HG03558 (cell line): ENCODE measurements at regions not wholly inside any gene's neighbourhood (a gene's known extent, or its start where the extent isn't known, plus 50 kb on each side); places are given as distances from the start of the nearest gene placed in this dataset.
"Not testable (repeated sequence)": the region's sequence is repeated elsewhere in the genome, so short reads cannot be mapped to it uniquely, and the experiment has no call there.

Experiments used
- ATAC-seq: cut with Tn5 transposase; IDR thresholded peaks from one replicate; pipeline ENCODE4 v1.9.1; 2021; ENCODE audit warnings: moderate number of reproducible peaks; ENCODE audit not compliant: unreplicated experiment; ENCODE audit errors: extremely low read depth

DNA sequence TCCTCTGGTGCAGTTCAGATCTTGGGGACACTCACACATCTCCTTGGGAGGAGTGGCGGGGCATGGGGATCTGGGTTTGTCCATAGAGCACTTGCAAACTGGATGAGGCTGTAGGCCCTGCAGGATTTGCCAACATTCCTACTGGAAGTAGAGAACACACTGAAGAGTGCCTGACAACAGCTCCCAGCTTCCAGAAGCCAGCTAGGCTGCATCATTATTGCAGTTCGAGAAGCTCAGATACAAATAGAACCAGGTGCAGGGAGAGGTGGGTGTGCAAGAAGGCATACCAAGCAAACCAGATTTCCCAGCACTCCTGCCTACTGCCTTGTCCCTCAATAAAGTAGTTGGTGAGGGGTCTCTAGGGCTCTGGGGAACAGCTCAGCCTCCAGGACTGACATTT, 52.5 kb downstream of the RHOB start:
- no peak for ATAC-seq

DNA sequence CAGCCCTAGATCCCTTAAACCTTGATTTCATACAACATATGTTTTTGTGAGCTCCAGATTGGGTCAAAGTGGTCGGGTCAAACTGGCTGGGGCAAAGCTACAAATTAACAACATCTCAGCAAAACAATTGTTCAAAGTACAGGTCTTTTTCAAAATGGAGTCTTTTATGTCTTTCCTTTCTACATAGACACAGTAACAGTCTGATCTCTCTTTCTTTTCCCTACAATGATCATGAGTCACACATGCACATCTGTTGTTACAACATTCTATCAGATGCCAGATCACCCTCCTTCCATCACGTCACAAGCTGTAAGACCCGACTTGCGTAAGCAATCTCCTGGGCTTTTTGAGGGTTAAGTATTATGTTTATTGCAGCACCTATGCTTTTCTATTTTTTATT, 55.1 kb downstream of the RHOB start:
- ATAC-seq = no peak

DNA sequence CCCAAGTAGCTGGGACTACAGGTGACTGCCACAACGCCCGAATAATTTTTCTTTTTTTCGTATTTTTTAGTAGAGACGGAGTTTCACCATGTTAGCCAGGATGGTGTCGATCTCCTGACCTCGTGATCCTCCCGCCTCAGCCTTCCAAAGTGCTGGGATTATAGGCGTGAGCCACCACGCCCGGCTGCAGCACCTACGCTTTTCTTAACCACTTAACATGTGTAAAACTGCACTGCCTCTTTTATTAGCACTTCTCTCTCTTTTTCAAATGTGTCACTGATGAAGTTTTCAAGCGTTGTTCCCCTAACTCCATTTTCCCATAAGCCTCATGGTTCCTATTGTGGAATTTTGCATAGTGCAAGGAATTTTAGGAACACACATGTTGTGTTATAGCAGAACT, 55.6 kb downstream of the RHOB start:
- ATAC-seq = not testable (repeated sequence)

DNA sequence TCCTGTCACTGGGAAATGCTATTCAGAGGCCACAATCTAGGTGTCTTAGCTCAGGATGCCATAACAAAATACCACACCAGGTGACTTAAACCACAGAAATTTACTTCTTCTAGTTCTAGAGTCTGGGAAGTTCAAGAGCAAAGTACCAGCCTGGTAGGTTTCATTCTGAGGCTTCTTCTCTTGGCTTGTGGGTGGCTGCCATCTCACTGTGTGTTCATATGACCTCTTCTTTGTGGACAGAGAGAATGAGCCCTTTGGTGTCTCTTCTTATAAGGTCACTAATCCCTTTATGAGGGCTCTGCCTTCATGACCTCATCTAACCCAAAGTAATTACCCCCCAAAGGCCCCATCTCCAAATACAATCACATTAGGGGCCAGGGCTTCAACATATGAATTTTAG, 57.3 kb downstream of the RHOB start:
- no peak for ATAC-seq

DNA sequence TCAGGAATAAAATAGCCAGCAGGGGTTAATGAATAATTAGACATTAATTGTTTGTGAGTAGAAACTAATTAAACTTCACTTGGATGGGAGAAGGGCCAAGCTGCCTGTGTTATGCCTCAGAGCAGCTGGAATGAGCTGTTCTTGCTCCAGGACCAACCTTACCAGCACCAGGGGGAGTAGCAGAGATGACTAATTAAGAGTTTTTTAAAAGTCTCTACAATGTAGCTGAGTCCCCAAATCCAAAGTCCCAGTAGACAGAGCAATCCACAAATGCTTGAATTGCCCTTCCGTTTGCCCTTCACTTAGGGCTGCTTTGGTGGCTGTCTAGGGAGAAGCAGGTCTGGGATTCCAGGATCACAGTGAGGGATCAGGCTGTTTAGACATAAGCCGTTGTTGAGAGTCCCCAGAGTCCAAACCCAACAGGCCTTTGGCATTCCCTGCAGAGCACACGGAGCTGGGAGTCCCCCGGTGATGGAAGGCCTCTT, 59.4 kb downstream of the RHOB start:
- no peak for ATAC-seq

DNA sequence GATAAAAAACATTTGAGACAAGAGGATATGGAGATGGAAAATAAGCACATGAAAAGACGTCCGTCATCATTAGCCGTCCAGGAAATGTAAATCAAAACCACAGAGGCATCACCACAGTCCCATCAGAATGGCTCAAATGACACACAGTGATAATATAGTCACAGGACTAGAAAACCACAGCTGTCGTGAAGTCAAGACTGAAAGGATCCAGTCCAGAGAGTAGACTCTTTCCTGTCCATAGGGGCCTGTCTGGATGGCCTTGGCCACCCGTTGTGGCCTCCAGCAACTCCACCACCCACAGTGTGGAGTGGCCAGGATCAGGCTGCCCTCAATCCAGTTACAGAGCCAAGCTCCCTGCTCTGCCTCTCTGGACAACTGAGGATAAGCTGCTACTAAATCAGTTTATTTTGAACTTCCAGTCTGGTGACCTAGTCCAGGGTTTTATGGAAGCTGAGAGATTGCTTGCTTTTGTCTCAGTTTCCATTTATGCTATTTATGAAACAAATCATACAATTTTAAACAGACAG, 60.4 kb downstream of the RHOB start:
- peak; percentile 97 for ATAC-seq

DNA sequence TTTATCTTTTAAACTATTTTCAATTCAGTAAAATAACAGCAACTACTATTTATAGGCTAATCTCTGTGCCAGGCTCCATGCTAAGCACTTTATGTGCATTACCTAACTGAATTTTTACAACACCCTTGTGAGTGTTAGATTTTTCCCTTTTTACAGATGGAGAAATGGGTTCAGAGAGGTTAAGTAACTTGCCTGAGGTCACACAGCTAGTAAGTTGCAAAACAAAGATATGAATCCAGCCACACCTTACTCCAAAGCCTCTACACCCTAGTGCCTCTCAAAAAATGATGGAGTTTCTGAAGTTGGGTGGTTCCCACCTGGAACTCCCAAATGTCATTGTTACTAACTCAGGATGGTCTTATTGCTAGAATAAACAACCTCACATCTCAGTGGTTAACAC, 60.8 kb downstream of the RHOB start:
- no peak for ATAC-seq

DNA sequence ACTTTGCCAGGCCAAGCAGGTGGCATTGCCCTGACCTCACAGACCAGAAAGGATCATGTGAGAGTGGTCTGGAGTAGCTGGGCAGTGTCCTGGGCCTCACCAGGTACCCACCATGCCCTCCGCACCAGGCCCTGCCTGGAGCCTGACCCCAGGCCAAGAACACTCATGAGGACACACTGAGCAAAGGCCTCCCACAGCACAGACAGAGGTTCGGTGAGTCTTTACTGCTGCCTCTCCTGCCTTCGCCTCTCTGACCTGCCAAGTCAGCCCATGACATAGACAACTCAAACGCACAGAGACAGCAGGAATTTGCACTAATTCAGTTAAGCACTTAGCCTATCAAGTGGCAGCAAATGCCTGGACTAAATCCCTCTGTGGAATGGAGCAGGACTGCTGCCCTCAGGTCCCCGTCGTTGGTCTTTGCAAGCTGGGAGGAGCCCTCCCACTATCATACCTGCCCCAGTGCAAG, 62.5 kb downstream of the RHOB start:
- no peak for ATAC-seq

DNA sequence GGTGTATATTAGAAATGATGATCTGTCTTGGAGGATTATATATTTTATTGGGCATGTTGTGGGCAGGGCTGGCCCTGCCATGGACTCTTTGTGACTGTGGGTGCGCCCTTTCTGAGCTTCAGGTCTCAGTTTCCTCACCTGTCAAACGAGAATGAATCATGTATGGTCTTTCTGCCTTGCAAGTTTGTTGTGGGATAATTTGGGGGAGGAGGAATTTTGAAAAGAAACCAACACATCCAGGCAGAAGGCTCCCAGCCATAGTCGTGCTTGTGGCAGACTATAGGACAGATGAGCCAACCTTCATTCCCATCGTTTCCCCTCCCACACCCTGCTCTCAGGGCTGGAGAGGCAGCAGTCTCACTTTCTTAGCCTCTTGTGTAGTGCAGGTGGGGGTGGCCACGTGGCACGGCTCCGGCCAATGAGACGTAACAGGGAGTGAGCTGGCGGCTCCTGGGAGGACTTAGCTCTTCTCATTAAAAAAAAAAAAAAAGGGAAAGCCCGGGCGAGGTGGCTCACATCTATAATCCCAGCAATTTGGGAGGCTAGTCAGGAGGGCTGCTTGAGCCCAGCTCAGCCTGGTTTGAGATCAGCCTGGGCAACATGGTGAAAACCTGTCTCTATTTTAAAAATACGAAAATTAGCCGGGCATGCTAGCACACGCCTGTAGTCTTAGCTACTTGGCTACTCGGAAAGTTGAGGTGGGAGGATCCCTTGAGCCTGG, 63.1 kb downstream of the RHOB start:
- ATAC-seq = no peak

DNA sequence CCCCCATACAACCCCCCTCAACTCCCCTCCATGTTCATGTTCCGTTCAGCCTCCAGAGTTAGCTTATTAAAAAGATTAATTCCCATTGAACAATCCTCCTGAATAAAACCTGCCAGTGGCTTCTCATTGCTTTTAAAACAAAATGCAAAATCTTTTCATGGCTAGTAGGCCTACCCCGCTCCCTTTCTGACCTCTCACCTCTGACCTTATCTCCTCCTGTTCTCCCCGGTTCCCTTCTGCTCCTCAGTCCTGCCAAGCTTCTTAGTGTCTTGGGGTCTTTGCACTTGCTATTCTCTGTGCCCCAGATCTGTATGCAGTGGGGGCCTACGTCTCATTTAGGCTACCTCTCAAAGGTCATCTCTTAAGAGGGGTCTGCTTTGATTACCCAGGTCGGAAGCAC, 64.3 kb downstream of the RHOB start:
- no peak for ATAC-seq

DNA sequence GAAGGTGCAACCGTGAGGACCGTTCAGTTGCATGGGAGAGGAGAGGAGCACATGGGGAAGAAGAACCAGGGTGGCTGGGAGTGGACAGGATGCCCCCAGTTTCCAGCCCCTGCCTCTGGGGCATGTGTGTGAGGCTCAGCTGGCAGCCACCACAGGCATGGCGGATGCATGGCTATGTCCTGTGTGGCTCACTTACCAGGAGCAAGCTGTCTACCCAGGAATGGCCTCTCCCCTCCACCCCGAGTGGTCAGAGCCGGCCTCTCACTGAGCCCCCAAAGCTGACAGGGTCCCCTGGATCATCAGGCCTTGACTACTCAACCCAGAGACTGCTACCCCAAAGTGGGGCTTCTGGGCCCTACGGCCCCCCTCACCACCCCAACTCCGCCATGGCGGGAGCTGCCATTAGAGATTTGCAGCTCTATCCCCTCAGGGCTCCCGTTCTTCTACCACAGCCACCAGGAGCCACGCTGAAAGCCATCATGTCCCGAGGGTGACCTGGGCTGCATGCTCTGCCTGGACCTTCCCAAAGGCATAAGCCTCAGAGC, 65.3 kb downstream of the RHOB start:
- no peak for ATAC-seq

DNA sequence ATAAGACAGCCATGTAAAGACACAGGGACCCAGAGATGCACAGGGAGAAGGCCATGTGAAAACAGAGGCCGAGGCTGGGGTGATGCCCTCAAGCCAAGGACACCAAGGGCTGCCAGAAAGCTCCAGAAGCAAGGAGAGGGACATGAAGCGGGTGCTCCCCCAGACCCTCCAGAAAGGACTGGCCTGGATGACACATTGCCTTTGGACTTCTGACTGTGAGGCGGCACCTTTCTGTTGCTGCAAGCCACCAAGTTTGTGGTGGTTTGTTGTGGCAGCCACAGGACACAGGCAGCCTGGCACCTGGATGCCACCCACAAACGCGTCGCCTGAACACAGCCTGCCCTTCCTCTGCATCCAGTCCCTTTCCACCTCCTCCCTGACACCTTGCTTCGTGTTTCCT, 67.1 kb downstream of the RHOB start:
- no peak for ATAC-seq

DNA sequence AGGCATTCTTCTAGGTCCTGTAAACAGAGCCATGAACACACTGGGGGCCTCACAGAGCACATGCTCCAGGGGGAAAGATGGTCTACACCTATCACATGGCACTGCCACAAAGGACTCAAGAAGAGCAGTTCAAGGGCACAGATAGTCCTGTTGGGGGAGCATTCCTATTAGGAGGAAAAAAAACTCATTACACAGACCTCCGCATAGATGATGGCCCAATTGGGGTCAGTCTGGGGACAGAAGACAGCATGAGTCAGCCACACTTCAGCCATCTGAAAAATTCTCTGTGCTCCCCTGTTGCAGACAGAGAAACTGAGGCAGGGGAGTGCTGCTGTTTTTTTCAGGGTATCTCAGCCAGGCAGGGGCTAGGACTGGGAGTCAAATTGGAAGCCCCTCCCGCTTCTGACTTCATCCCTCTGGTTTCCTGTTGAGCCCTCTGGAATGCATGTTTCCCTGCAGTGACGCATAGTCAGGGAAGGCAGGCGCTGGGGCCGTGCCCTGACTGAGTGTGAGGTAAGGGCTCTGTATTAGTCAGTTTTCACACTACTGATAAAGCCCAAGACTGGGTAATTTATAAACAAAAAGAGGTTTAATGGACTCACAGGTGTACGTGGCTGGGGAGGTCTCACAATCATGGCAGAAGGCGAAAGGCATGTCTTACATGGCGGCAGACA, 67.9 kb downstream of the RHOB start:
- ATAC-seq = no peak

DNA sequence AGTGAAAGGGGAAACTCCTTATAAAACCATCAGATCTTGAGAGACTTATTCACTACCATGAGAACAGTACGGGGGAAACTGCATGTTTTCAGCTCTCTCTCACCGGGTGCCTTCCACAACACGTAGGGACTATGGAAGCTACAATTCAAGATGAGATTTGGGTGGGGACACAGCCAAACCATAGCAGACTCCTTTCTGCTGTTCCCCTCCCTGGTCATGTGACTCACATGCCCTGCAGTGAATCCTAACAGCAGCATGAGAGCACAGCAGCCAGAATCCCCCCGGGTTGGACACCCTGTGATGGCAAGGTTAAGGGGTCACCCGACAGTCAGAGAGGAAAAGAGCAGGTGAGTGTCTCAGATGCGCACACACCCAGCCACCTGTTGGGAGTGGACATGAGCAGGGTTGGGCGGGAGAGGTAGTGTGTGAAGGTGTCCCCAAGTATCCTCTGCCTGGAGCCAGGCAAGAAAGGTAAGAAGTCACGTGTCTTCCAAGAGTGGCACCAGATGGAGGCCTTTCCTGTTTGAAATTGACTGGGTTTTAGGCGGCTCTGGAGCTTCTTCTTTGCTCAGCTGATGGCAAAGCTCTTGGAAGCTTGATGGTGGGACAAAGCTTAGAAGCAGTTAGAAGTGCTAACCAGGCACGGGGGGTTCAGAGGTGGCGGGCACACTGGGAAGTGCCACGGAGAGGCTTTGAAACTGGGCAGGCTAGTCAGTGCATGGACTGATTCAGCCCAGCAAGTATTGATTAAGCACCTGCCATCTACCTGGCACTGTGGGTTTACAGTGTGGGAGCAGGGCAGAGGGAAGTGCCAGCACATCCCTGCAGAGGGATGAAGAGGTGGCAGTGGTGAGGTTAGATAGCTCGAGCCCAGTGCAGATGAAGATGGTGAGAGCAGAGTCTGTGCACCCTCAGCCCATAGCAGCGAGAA, 68.7 kb downstream of the RHOB start:
- ATAC-seq = no peak

DNA sequence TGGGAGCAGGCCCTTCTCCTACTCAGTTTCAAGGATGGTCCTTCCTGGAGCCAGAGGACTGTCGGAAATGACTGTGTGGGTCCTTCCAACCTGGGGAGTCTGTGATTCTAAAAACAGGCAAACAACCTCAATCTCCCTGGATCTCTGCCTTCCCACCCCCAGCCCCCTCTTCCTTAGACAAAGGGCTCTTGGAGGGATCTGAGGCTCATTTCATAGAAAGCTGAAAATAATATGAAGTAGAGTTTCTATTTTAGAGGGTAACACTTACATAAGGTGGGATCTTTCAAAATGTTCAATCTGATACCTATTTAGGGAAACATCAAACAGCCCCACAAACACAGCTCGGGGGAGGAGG, 69.4 kb downstream of the RHOB start:
- no peak for ATAC-seq

DNA sequence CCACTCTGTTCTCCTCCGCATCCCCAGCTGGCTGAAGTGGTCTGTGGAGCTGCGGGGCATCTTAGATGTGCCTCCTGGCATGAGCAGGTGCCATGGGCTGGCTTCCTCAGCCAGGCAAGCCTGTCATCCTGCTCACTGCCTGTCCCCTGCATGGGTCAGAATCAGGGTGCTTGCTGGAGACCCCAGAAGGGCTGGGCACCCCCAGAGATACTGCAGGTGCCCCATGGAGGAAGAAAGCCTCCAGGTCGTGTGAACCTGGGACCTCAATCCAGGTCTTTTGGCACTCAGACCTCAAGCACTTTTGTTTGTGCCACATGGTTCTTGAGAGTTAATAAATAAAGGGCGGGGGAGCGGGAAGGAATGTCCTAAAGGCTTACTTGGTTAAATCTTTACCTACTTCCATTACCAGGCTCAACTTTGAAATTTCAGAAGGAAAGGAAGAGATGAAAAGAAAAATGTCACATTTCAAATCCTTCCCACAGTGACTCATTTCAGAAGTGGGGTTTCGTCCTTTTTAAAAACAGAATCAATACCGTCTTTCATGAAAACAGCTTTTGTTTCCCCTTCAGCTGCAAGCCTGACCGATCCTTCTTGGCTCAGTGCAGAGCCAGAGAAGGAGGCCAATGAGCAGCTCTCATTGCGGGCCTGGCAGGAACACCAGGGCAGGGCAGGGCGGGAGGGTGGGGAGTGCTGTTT, 69.9 kb downstream of the RHOB start:
- ATAC-seq = peak; percentile 89

DNA sequence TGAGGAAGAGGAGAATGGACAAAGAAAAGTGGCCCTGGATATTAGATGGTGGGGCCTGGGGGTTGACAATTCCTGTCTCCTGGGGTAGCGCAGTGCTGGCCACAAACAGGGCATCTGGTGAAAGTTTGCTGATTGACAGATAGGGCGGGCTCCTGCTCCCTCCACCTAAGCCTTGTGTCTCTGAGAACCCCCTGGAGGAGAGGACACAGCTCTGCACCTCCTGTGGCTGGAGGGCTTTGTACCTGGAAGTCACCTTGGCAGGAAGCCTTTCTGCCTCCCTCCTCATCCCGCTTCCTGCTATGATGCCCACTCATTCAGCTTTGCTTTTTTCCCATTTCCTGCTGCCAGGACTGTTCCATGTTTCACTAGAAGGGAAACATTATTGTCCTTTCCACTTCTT, 72.4 kb downstream of the RHOB start:
- ATAC-seq = no peak

DNA sequence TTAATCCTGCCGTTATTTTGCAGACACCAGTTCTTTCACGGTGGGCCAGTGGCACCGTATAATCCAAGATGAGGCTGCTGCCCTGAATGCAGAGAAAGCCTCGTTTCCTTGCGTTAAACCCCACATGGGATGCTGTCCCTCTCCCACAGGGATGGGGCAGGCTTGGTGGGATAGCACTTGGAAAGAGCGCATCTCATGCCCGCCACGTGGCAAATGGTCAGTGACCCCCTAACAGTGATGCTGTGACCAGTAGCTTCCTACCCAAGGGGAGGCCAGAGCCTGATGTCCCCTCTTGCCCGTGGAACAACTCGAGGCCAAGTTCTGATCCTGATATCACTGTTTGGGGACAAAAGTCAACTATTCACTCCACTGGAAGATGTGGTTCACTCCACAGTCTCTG, 73.3 kb downstream of the RHOB start:
- ATAC-seq = no peak

DNA sequence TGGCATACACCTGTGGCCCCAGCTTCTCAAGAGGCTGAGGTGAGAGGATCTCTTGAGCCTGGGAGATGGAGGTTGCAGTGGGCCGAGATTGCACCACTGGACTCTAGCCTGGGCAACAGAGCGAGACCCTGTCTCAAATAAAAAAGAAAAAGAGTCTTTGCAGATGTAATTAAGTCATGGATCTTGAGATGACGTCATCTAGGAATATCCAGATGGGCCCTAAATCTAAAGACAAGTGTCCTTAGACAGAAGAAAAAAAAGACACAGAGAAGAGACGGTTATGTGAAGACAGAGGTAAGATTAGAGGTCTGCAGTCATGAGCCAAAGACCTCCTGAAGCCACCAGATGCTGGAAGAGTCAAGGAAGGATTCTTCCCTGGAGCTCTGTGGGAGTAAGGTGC, 74.3 kb downstream of the RHOB start:
- ATAC-seq = no peak

DNA sequence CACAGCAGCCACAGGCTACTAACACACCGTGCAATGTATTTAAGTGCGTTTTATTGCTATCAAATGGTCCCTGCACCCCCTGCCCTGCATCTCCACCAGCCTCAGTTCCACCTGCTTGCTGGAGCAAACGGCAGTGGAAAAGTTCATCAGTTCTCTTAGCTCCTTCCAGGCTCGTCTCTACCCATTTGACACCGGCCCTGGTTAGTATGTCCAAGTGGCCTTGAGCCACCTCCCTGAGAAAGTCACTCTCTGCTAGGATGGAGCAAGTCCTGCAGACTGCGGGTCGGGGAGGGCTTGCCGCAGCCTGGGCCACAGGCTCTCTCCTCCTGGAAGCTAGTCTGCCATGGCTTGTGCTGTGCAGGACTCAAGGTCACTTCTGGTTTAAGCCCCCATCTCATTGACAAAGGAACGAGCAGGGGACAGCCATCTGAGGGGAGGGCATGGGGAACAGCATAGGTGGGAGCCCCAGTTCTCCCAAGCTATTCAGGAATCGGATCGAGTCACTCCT, 74.9 kb downstream of the RHOB start:
- no peak for ATAC-seq
